ENCODE measurements at regions not wholly inside any gene's neighbourhood (a gene's known extent, or its start where the extent isn't known, plus 50 kb on each side); places are given as distances from the start of the nearest gene placed in this dataset.

DNA sequence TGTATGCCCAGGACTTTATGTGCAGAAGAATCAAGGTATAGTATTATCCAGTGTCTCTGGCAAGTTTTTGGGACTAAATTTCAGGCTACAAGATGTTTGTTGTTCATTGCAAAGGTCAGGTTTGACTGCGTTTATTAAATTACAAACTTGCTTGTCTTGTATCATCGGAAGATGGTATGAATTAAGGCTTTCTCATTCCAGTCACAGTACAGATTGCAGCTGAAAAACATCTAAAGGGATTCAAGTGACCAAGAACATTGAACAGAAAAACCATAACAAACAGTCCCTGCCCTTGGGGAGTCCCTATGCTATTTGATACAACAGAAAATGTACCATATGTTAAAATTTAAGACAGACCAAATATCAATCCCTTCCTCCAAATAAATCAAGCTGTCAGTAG, 244.7 kb upstream of the TNC start:
- Histone ChIP-seq H3K27ac (no peak overlapping the region), H3K9me3 (ENCODE audit: low read depth) (no peaks in the 10 kb centered on the region), H3K27me3 (no peaks in the 10 kb centered on the region), H4K20me1 (ENCODE audit: insufficient read depth, poor library complexity, severe bottlenecking) (no peaks in the 10 kb centered on the region), H3K4me1 (ENCODE audit: insufficient read depth) (no peaks in the 10 kb centered on the region), H3K4me2 (no peak overlapping the region), H2AFZ (no peak overlapping the region), H3K79me2 (no peaks in the 10 kb centered on the region), H3K4me3 (no peak overlapping the region), H3K9me2 (replicated peaks; ENCODE audit: insufficient read depth) (no peaks in the 10 kb centered on the region), H3K36me3 (replicated peaks; ENCODE audit: insufficient read depth, low read depth) (no peaks in the 10 kb centered on the region)
- no peak for DNase-seq (ENCODE audit: low spot score)
- TF ChIP-seq EZH2 (IDR thresholded peaks at IDR 0.05; ENCODE audit: borderline replicate concordance) (no peak), EZH2phosphoT487 (IDR thresholded peaks at IDR 0.05; ENCODE audit: low read depth, severe bottlenecking, unreplicated experiment) (no peak)
- TF ChIP-seq, protein P1, sequence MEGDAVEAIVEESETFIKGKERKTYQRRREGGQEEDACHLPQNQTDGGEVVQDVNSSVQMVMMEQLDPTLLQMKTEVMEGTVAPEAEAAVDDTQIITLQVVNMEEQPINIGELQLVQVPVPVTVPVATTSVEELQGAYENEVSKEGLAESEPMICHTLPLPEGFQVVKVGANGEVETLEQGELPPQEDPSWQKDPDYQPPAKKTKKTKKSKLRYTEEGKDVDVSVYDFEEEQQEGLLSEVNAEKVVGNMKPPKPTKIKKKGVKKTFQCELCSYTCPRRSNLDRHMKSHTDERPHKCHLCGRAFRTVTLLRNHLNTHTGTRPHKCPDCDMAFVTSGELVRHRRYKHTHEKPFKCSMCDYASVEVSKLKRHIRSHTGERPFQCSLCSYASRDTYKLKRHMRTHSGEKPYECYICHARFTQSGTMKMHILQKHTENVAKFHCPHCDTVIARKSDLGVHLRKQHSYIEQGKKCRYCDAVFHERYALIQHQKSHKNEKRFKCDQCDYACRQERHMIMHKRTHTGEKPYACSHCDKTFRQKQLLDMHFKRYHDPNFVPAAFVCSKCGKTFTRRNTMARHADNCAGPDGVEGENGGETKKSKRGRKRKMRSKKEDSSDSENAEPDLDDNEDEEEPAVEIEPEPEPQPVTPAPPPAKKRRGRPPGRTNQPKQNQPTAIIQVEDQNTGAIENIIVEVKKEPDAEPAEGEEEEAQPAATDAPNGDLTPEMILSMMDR (IDR thresholded peaks at IDR 0.05; ENCODE audit: poor library complexity), result no peak
- WGBS (ENCODE audit: low lambda C conversion rate, missing lambda C conversion rate), result 60% methylated on average over 2 of the region's 2 CpGs

DNA sequence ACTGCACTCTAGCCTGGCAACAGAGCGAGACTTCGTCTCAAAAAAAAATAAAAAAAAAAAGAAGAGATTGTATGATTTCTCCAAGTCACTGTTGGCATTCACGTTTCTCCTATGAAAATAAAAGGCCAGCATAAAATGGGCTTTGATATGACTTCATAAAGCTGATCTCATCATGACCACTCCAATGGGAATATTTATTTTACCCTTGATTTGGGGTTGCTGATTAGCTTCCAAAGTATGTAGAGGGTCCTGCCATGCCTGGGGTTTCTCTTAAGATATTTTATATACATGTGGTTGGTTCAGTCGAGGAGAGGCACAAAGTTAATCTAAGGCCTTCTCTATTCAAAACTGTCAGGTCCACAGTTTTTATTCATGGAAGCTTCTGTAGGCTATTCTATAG, 247.0 kb upstream of the TNC start:
- H3K36me3 ChIP-seq (replicated peaks; ENCODE audit: insufficient read depth, low read depth), result no peaks in the 10 kb centered on the region
- H3K9me3 ChIP-seq (ENCODE audit: low read depth), result no peaks in the 10 kb centered on the region
- no peak overlapping the region for H2AFZ ChIP-seq
- no peaks in the 10 kb centered on the region for H3K9me2 ChIP-seq (replicated peaks; ENCODE audit: insufficient read depth)
- no peaks in the 10 kb centered on the region for H3K79me2 ChIP-seq
- no peak for DNase-seq (ENCODE audit: low spot score)
- WGBS (ENCODE audit: low lambda C conversion rate, missing lambda C conversion rate), result 99% methylated on average over 4 of the region's 4 CpGs
- H3K4me1 ChIP-seq (ENCODE audit: insufficient read depth), result no peaks in the 10 kb centered on the region
- no peak overlapping the region for H3K4me3 ChIP-seq
- TF ChIP-seq EZH2 (IDR thresholded peaks at IDR 0.05; ENCODE audit: borderline replicate concordance) (no peak), EZH2phosphoT487 (IDR thresholded peaks at IDR 0.05; ENCODE audit: low read depth, severe bottlenecking, unreplicated experiment) (no peak)
- TF ChIP-seq, protein P1 (IDR thresholded peaks at IDR 0.05; ENCODE audit: poor library complexity), result no peak
- no peak overlapping the region for H3K27ac ChIP-seq
- no peak overlapping the region for H3K4me2 ChIP-seq
- H4K20me1 ChIP-seq (ENCODE audit: insufficient read depth, poor library complexity, severe bottlenecking), result no peaks in the 10 kb centered on the region
- H3K27me3 ChIP-seq, result no peaks in the 10 kb centered on the region

GRCh38 chr9:115367321-115367720, 249.4 kb upstream of the TNC start:
- no peaks in the 10 kb centered on the region for H3K36me3 ChIP-seq (replicated peaks; ENCODE audit: insufficient read depth, low read depth)
- H3K4me3 ChIP-seq, result no peak overlapping the region
- no peak for DNase-seq (ENCODE audit: low spot score)
- H3K79me2 ChIP-seq, result no peaks in the 10 kb centered on the region
- no peak overlapping the region for H3K27ac ChIP-seq
- WGBS (ENCODE audit: low lambda C conversion rate, missing lambda C conversion rate), result 89% methylated on average over 4 of the region's 4 CpGs
- no peaks in the 10 kb centered on the region for H3K9me2 ChIP-seq (replicated peaks; ENCODE audit: insufficient read depth)
- no peak overlapping the region for H2AFZ ChIP-seq
- TF ChIP-seq EZH2phosphoT487 (IDR thresholded peaks at IDR 0.05; ENCODE audit: low read depth, severe bottlenecking, unreplicated experiment) (no peak), EZH2 (IDR thresholded peaks at IDR 0.05; ENCODE audit: borderline replicate concordance) (no peak)
- TF ChIP-seq, protein P1 (IDR thresholded peaks at IDR 0.05; ENCODE audit: poor library complexity), result no peak
- H3K4me1 ChIP-seq (ENCODE audit: insufficient read depth), result no peaks in the 10 kb centered on the region
- H3K27me3 ChIP-seq, result no peaks in the 10 kb centered on the region
- no peak overlapping the region for H3K4me2 ChIP-seq
- no peaks in the 10 kb centered on the region for H3K9me3 ChIP-seq (ENCODE audit: low read depth)
- H4K20me1 ChIP-seq (ENCODE audit: insufficient read depth, poor library complexity, severe bottlenecking), result no peaks in the 10 kb centered on the region
